ENCODE measurements at regions not wholly inside any gene's neighbourhood (a gene's known extent, or its start where the extent isn't known, plus 50 kb on each side); places are given as distances from the start of the nearest gene placed in this dataset.

GRCh38 chr4:27234306-27234899 lies 373.8 kb downstream of the STIM2 start:
- ATAC-seq = no peak
- intact Hi-C loops (cut with micrococcal nuclease) = no loop called here

GRCh38 chr4:27239641-27240040 lies 379.0 kb downstream of the STIM2 start:
- intact Hi-C loops (cut with micrococcal nuclease) = no loop called here
- ATAC-seq (no peak), DNase-seq (no peak)

More at GRCh38 chr4:27234306-27234899, 373.8 kb downstream of the STIM2 start:
- DNase-seq = no peak

- DNase-seq = no peak
- intact Hi-C loops (cut with micrococcal nuclease) = no loop called here
- no peak for ATAC-seq
Observed at GRCh38 chr4:27242217-27242616, 381.6 kb downstream of the STIM2 start.

GRCh38 chr4:27245216-27245615 lies 384.6 kb downstream of the STIM2 start:
- intact Hi-C loops (cut with micrococcal nuclease) = no loop called here
- no peak for ATAC-seq
- DNase-seq = no peak

- DNase-seq = no peak
- intact Hi-C loops (cut with micrococcal nuclease) = no loop called here
- peak; percentile 31 for ATAC-seq
Observed at GRCh38 chr4:27248829-27249228, 388.2 kb downstream of the STIM2 start.

- ATAC-seq (peak; percentile 62), DNase-seq (no peak)
- intact Hi-C loops (cut with micrococcal nuclease) = no loop called here
Observed at GRCh38 chr4:27251771-27252170, 391.1 kb downstream of the STIM2 start.

- no peak for ATAC-seq
- intact Hi-C loops (cut with micrococcal nuclease) = no loop called here
- no peak for DNase-seq
Observed at GRCh38 chr4:27267339-27267969, 406.8 kb downstream of the STIM2 start.

- DNase-seq (no peak), ATAC-seq (no peak)
- intact Hi-C loops (cut with micrococcal nuclease) = no loop called here
Observed at GRCh38 chr4:27267970-27268355, 407.3 kb downstream of the STIM2 start.

GRCh38 chr4:27270435-27270834 lies 409.8 kb downstream of the STIM2 start:
- DNase-seq (no peak), ATAC-seq (no peak)
- intact Hi-C loops (cut with micrococcal nuclease) = no loop called here

- DNase-seq (no peak), ATAC-seq (no peak)
- intact Hi-C loops (cut with micrococcal nuclease) = no loop called here
Observed at GRCh38 chr4:27271555-27271954, 410.9 kb downstream of the STIM2 start.

GRCh38 chr4:27272217-27272616 lies 411.6 kb downstream of the STIM2 start:
- DNase-seq (no peak), ATAC-seq (no peak)
- intact Hi-C loops (cut with micrococcal nuclease) = no loop called here

- intact Hi-C loops (cut with micrococcal nuclease) = no loop called here
Observed at GRCh38 chr4:27276307-27277073, 415.8 kb downstream of the STIM2 start.

GRCh38 chr4:27278615-27279375 lies 418.2 kb downstream of the STIM2 start:
- DNase-seq (no peak), ATAC-seq (no peak)
- intact Hi-C loops (cut with micrococcal nuclease) = no loop called here

More at GRCh38 chr4:27276307-27277073, 415.8 kb downstream of the STIM2 start:
- ATAC-seq = no peak
- no peak for DNase-seq

- intact Hi-C loops (cut with micrococcal nuclease) = no loop called here
- no peak for ATAC-seq
- DNase-seq = no peak
Observed at GRCh38 chr4:27288496-27288895, 427.9 kb downstream of the STIM2 start.

GRCh38 chr4:27289704-27290103 lies 429.1 kb downstream of the STIM2 start:
- intact Hi-C loops (cut with micrococcal nuclease) = no loop called here
- ATAC-seq (no peak), DNase-seq (no peak)

- ATAC-seq (no peak), DNase-seq (no peak)
- intact Hi-C loops (cut with micrococcal nuclease) = no loop called here
Observed at GRCh38 chr4:27293831-27294230, 433.2 kb downstream of the STIM2 start.

- intact Hi-C loops (cut with micrococcal nuclease) = no loop called here
- ATAC-seq (no peak), DNase-seq (no peak)
Observed at GRCh38 chr4:27304751-27305150, 444.1 kb downstream of the STIM2 start.

GRCh38 chr4:27305246-27305645 lies 444.6 kb downstream of the STIM2 start:
- DNase-seq (no peak), ATAC-seq (no peak)
- intact Hi-C loops (cut with micrococcal nuclease) = no loop called here

- intact Hi-C loops (cut with micrococcal nuclease) = no loop called here
- DNase-seq = no peak
- ATAC-seq = no peak
Observed at GRCh38 chr4:27308379-27308778, 447.7 kb downstream of the STIM2 start.

- intact Hi-C loops (cut with micrococcal nuclease) = no loop called here
- ATAC-seq = no peak
- no peak for DNase-seq
Observed at GRCh38 chr4:27315625-27316024, 455.0 kb downstream of the STIM2 start.

Measured in left ventricle myocardium superior (tissue), 1 donor.